ENCODE measurements at regions not wholly inside any gene's neighbourhood (a gene's known extent, or its start where the extent isn't known, plus 50 kb on each side); places are given as distances from the start of the nearest gene placed in this dataset.

DNA sequence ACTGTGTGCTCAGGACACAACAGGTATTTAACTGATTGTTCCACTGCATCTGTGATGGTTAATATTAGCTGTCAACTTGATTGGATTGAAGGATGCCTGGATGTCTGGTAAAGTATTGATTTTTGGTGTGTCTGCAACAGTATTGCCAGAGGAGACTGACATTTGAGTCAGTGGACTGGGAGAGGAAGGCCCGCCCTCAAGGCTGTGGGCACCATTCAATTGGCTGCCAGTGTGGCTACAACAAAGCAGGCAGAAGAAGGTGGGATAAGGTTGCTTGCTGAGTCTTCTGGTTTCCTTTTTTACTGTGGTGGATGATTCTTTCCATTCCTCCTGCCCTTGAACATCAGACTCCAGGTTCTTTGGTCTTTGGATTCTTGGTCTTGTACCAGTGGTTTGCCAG lies 137.1 kb upstream of the FAM13C start:
- H3K23ac ChIP-seq (ENCODE audit: insufficient read length) = no peak overlapping the region

More for the DNA sequence above, 137.1 kb upstream of the FAM13C start:
- H3K4me3 ChIP-seq (ENCODE audit: extremely low read depth in 1 of 4, insufficient read depth in 2 of 4, low read depth in 3 of 4, low read length in 4 of 4) = no peak overlapping the region
- H3K18ac ChIP-seq (ENCODE audit: extremely low read depth, low read length) = no peak overlapping the region
- DNase-seq (ENCODE audit: low read depth in 1 of 2, low spot score in 2 of 2) (no peak), FAIRE-seq (no peak)
- H3K14ac ChIP-seq (ENCODE audit: insufficient read length) = no peak overlapping the region
- peaks cover 3 to 6% of the 10 kb centered on the region in 2 experiments; a peak in 3 of 4 replicates for H3K9me3 ChIP-seq (ENCODE audit: insufficient read depth in 2 of 2, low read depth in 1 of 2, low read length in 1 of 2)
- no peaks in the 10 kb centered on the region; a peak in 1 of 7 replicates for H3K27me3 ChIP-seq (replicated peaks in 1 of 4; ENCODE audit: control insufficient read depth in 3 of 4, extremely low read depth in 1 of 4, insufficient read depth in 3 of 4, low read length in 3 of 4)
- H4K20me1 ChIP-seq (replicated peaks in 1 of 2; ENCODE audit: control insufficient read depth in 1 of 2, insufficient read depth in 2 of 2, low read length in 2 of 2) = no peaks in the 10 kb centered on the region
- ChIA-PET CTCF (ENCODE audit: partially characterized antibody) (no interaction called here), POLR2A (ENCODE audit: partially characterized antibody) (no interaction called here)
- no peaks in the 10 kb centered on the region for H3K79me2 ChIP-seq (ENCODE audit: control insufficient read depth in 1 of 2, insufficient read depth in 2 of 2, low read length in 2 of 2)
- no peak overlapping the region for H4K5ac ChIP-seq (ENCODE audit: insufficient read length, low read depth, low read length)
- no peak overlapping the region for H3K27ac ChIP-seq (ENCODE audit: low read depth, low read length)
- no peak overlapping the region for H3K56ac ChIP-seq (replicated peaks; ENCODE audit: insufficient read length, low read depth, low read length)
- H3K9ac ChIP-seq (replicated peaks in 1 of 4; ENCODE audit: extremely low read depth in 1 of 4, low read depth in 3 of 4, low read length in 3 of 4) = no peak overlapping the region
- no peak overlapping the region for H2BK20ac ChIP-seq (ENCODE audit: low read length)
- no peak overlapping the region for H3K4ac ChIP-seq (replicated peaks; ENCODE audit: insufficient read length, low read depth, low read length)
- H2AFZ ChIP-seq (ENCODE audit: low read length) = peak overlapping the region; percentile 56; the same call in 1 of the 2 replicates
- no peak overlapping the region for H2AK5ac ChIP-seq (ENCODE audit: low read depth, low read length)
- no peak overlapping the region for H4K91ac ChIP-seq (replicated peaks; ENCODE audit: insufficient read length, low read length)
- H3K4me2 ChIP-seq (ENCODE audit: insufficient read depth in 1 of 2, low read depth in 2 of 2, low read length in 2 of 2) = no peak overlapping the region
- H2BK5ac ChIP-seq (ENCODE audit: low read depth, low read length) = no peak overlapping the region
- H3K79me1 ChIP-seq (ENCODE audit: low read depth, low read length) = no peaks in the 10 kb centered on the region
- H3K36me3 ChIP-seq (ENCODE audit: control insufficient read depth in 2 of 4, insufficient read depth in 4 of 4, low read length in 3 of 4) = no peaks in the 10 kb centered on the region
- no peaks in the 10 kb centered on the region for H3K23me2 ChIP-seq (ENCODE audit: low read depth, low read length)
- no peak for TF ChIP-seq EP300 (IDR thresholded peaks at IDR 0.05; ENCODE audit: borderline replicate concordance in 1 of 2, low read depth in 2 of 2, low read length in 2 of 2)
- no peak for TF ChIP-seq EZH2 (IDR thresholded peaks at IDR 0.05; ENCODE audit: low read depth, low read length, severe bottlenecking)
- TF ChIP-seq RXRA (IDR thresholded peaks at IDR 0.05; ENCODE audit: insufficient read depth, low read depth, low read length) = no peak
- no peak for TF ChIP-seq SP2 (IDR thresholded peaks at IDR 0.05; ENCODE audit: low read length)
- TF ChIP-seq TAF7 (optimal IDR thresholded peaks at IDR 0.05; ENCODE audit: borderline replicate concordance, low read depth, low read length) = no peak
- TF ChIP-seq CREB1 (IDR thresholded peaks at IDR 0.05) = no peak
- no peak for TF ChIP-seq RFX5 (IDR thresholded peaks at IDR 0.05; ENCODE audit: borderline replicate concordance, low read depth, low read length)
- no peak overlapping the region for H2BK15ac ChIP-seq (ENCODE audit: low read length)
- whole genome bisulfite sequencing, 2 experiments (ENCODE audit: extremely low coverage in 1 of 2, insufficient coverage in 1 of 2, insufficient read length in 1 of 2, insufficient replicate concordance in 2 of 2, low coverage in 1 of 2, low lambda C conversion rate in 2 of 2, missing lambda C conversion rate in 1 of 2) = 92% methylated on average over 1 of the region's 1 CpG; no CpG with 5 or more reads in 1 of the 2 experiments
- no peak overlapping the region for H2BK12ac ChIP-seq (ENCODE audit: low read depth, low read length)
- no peak overlapping the region for H2BK120ac ChIP-seq (replicated peaks; ENCODE audit: low read depth, low read length)
- no peak overlapping the region for H4K8ac ChIP-seq (ENCODE audit: extremely low read depth, insufficient read depth, low read length)
- H3K4me1 ChIP-seq (replicated peaks in 1 of 4; ENCODE audit: control insufficient read depth in 3 of 4, insufficient read depth in 4 of 4, low read length in 3 of 4) = no peaks in the 10 kb centered on the region
